ENCODE measurements at regions not wholly inside any gene's neighbourhood (a gene's known extent, or its start where the extent isn't known, plus 50 kb on each side); places are given as distances from the start of the nearest gene placed in this dataset.

GRCh38 chr13:80599765-80600164, 258.8 kb upstream of the SPRY2 start:
- DNase-seq, result no peak

- no peak for DNase-seq
These were observed 257.3 kb upstream of the SPRY2 start for GRCh38 chr13:80598189-80598588.

- no peak for DNase-seq
These were observed 251.2 kb upstream of the SPRY2 start for GRCh38 chr13:80591976-80592740.

GRCh38 chr13:80590551-80590950, 249.6 kb upstream of the SPRY2 start:
- DNase-seq, result no peak

- no peak for DNase-seq
These were observed 245.4 kb upstream of the SPRY2 start for GRCh38 chr13:80586356-80586755.

- no peak for DNase-seq
These were observed 244.6 kb upstream of the SPRY2 start for GRCh38 chr13:80585531-80585930.

- no peak for DNase-seq
These were observed 243.9 kb upstream of the SPRY2 start for GRCh38 chr13:80584785-80585184.

- no peak for DNase-seq
These were observed 243.4 kb upstream of the SPRY2 start for GRCh38 chr13:80584306-80584705.

GRCh38 chr13:80577926-80578670, 237.2 kb upstream of the SPRY2 start:
- DNase-seq, result no peak

- no peak for DNase-seq
These were observed 236.4 kb upstream of the SPRY2 start for GRCh38 chr13:80577285-80577684.

GRCh38 chr13:80574113-80574850, 233.4 kb upstream of the SPRY2 start:
- no peak for DNase-seq

- DNase-seq, result no peak
These were observed 232.0 kb upstream of the SPRY2 start for GRCh38 chr13:80572923-80573316.

GRCh38 chr13:80572308-80572922, 231.5 kb upstream of the SPRY2 start:
- peak; percentile 25 for DNase-seq

- no peak for DNase-seq
These were observed 230.7 kb upstream of the SPRY2 start for GRCh38 chr13:80571346-80572307.

- no peak for DNase-seq
These were observed 222.5 kb upstream of the SPRY2 start for GRCh38 chr13:80563439-80563838.

- peak; percentile 69 for DNase-seq
These were observed 221.7 kb upstream of the SPRY2 start for GRCh38 chr13:80562433-80563156.

- DNase-seq, result no peak
These were observed 219.7 kb upstream of the SPRY2 start for GRCh38 chr13:80560609-80561008.

- DNase-seq, result no peak
These were observed 219.0 kb upstream of the SPRY2 start for GRCh38 chr13:80559944-80560343.

- no peak for DNase-seq
These were observed 217.1 kb upstream of the SPRY2 start for GRCh38 chr13:80558074-80558473.

GRCh38 chr13:80555796-80556678, 215.1 kb upstream of the SPRY2 start:
- DNase-seq, result no peak
